Osteocyte (in vitro differentiated cells): ENCODE measurements at regions not wholly inside any gene's neighbourhood (a gene's known extent, or its start where the extent isn't known, plus 50 kb on each side); places are given as distances from the start of the nearest gene placed in this dataset.
"Not testable (repeated sequence)": the region's sequence is repeated elsewhere in the genome, so short reads cannot be mapped to it uniquely, and the experiment has no call there.

Experiments used
- DNase-seq: peaks from one replicate; pipeline ENCODE4 v3.0.0; 2021; ENCODE audit warnings: mixed read lengths; ENCODE audit not compliant: unreplicated experiment; ENCODE audit errors: extremely low spot score
- H3K27ac Mint-ChIP-seq: one replicate; pipeline ENCODE4 v1.8.0; 2021; ENCODE audit warnings: mild to moderate bottlenecking, mixed read lengths; ENCODE audit not compliant: unreplicated experiment
- H3K27me3 Mint-ChIP-seq: one replicate; pipeline ENCODE4 v1.8.0; 2021; ENCODE audit warnings: mixed read lengths; ENCODE audit not compliant: unreplicated experiment
- H3K36me3 Mint-ChIP-seq: one replicate; pipeline ENCODE4 v1.8.0; 2021; ENCODE audit warnings: mixed read lengths; ENCODE audit not compliant: unreplicated experiment
- H3K4me1 Mint-ChIP-seq: one replicate; pipeline ENCODE4 v1.8.0; 2021; ENCODE audit warnings: mixed read lengths; ENCODE audit not compliant: unreplicated experiment
- H3K4me3 Mint-ChIP-seq: one replicate; pipeline ENCODE4 v1.8.0; 2021; ENCODE audit warnings: mild to moderate bottlenecking, moderate library complexity, mixed read lengths; ENCODE audit not compliant: unreplicated experiment
- H3K9me3 Mint-ChIP-seq: one replicate; pipeline ENCODE4 v1.8.0; 2021; ENCODE audit warnings: mixed read lengths; ENCODE audit not compliant: unreplicated experiment
- TF ChIP-seq, protein P1 (sequence below): fragments of 200-600 bp; sonication (generic); IDR thresholded peaks from 2 replicates; pipeline ENCODE4 v1.5.0; 2021; ENCODE audit warnings: antibody characterized with exemption, mild to moderate bottlenecking, moderate library complexity

- Mint-ChIP-seq H3K27me3 (no peaks in the 10 kb centered on the region), H3K4me3 (no peak overlapping the region), H3K9me3 (peaks cover 4% of the 10 kb centered on the region), H3K36me3 (no peaks in the 10 kb centered on the region), H3K27ac (no peak overlapping the region), H3K4me1 (peaks cover 5% of the 10 kb centered on the region)
- TF ChIP-seq, protein P1, sequence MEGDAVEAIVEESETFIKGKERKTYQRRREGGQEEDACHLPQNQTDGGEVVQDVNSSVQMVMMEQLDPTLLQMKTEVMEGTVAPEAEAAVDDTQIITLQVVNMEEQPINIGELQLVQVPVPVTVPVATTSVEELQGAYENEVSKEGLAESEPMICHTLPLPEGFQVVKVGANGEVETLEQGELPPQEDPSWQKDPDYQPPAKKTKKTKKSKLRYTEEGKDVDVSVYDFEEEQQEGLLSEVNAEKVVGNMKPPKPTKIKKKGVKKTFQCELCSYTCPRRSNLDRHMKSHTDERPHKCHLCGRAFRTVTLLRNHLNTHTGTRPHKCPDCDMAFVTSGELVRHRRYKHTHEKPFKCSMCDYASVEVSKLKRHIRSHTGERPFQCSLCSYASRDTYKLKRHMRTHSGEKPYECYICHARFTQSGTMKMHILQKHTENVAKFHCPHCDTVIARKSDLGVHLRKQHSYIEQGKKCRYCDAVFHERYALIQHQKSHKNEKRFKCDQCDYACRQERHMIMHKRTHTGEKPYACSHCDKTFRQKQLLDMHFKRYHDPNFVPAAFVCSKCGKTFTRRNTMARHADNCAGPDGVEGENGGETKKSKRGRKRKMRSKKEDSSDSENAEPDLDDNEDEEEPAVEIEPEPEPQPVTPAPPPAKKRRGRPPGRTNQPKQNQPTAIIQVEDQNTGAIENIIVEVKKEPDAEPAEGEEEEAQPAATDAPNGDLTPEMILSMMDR = no peak
- DNase-seq = no peak
Observed at GRCh38 chr3:40939030-40939740, 260.1 kb upstream of the CTNNB1 start.

- H3K9me3 Mint-ChIP-seq = peaks cover 4% of the 10 kb centered on the region
- no peaks in the 10 kb centered on the region for H3K27me3 Mint-ChIP-seq
- H3K4me1 Mint-ChIP-seq = peaks cover 5% of the 10 kb centered on the region
- H3K4me3 Mint-ChIP-seq = no peak overlapping the region
- TF ChIP-seq, protein P1 = no peak
- no peak for DNase-seq
- H3K36me3 Mint-ChIP-seq = no peaks in the 10 kb centered on the region
- no peak overlapping the region for H3K27ac Mint-ChIP-seq
Observed at GRCh38 chr3:40939741-40940130, 259.6 kb upstream of the CTNNB1 start.

DNA sequence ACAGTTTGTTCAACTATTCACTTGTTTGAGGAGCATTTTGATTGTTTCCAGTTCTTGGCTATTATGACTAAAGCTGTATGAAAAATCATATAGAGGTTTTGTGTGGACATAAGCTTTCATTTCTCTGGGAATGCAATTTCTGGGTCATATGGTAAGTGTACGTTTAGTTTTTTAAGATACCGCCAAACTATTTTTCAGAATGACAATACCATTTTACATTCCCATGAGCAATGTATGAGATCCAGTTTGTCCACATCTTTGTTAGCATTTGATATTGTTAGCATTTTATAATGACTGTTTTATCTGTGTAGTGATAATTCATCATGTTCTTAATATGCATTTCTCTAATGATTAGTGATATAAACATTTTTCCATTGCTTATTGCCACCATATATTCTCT is 258.7 kb upstream of the CTNNB1 start:
- TF ChIP-seq, protein P1 = no peak
- Mint-ChIP-seq H3K36me3 (no peaks in the 10 kb centered on the region), H3K4me1 (peaks cover 5% of the 10 kb centered on the region), H3K27ac (no peak overlapping the region), H3K27me3 (no peaks in the 10 kb centered on the region), H3K9me3 (peaks cover 4% of the 10 kb centered on the region), H3K4me3 (no peak overlapping the region)
- DNase-seq = no peak

DNA sequence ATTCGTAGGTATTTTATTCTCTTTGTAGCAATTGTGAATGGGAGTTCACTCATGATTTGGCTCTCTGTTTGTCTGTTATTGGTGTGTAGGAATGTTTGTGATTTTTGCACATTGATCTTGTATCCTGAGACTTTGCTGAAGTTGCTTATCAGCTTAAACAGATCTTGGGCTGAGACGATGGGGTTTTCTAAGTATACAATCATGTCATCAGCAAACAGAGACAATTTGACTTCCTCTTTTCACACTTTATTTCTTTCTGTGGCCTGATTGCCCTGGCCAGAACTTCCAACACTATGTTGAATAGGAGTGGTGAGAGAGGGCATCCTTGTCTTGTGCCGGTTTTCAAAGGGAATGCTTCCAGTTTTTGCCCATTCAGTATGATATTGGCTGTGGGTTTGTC is 252.3 kb upstream of the CTNNB1 start:
- not testable (repeated sequence) for H3K27ac Mint-ChIP-seq, H3K36me3 Mint-ChIP-seq, H3K4me3 Mint-ChIP-seq, DNase-seq, H3K27me3 Mint-ChIP-seq, H3K9me3 Mint-ChIP-seq, H3K4me1 Mint-ChIP-seq

GRCh38 chr3:40949347-40949746 is 250.0 kb upstream of the CTNNB1 start:
- DNase-seq, H3K36me3 Mint-ChIP-seq, H3K27me3 Mint-ChIP-seq, H3K4me1 Mint-ChIP-seq, H3K4me3 Mint-ChIP-seq, H3K27ac Mint-ChIP-seq: not testable (repeated sequence)
- peaks cover 14% of the 10 kb centered on the region for H3K9me3 Mint-ChIP-seq

GRCh38 chr3:40951636-40952035 is 247.7 kb upstream of the CTNNB1 start:
- no peak overlapping the region for H3K27ac Mint-ChIP-seq
- no peaks in the 10 kb centered on the region for H3K4me1 Mint-ChIP-seq
- no peaks in the 10 kb centered on the region for H3K36me3 Mint-ChIP-seq
- TF ChIP-seq, protein P1 = no peak
- no peak overlapping the region for H3K4me3 Mint-ChIP-seq
- no peaks in the 10 kb centered on the region for H3K27me3 Mint-ChIP-seq
- peaks cover 14% of the 10 kb centered on the region for H3K9me3 Mint-ChIP-seq
- no peak for DNase-seq
